HFF-Myc (cell line): ENCODE measurements at regions not wholly inside any gene's neighbourhood (a gene's known extent, or its start where the extent isn't known, plus 50 kb on each side); places are given as distances from the start of the nearest gene placed in this dataset.

Experiments used
- DNase-seq: peaks from one replicate; pipeline ENCODE4 v3.0.0-alpha.2; 2011; ENCODE audit warnings: low read depth; ENCODE audit errors: extremely low read depth
- H3K4me3 ChIP-seq: replicated peaks from 2 replicates; pipeline ENCODE4 v1.5.1; 2011; ENCODE audit warnings: low read depth, mild to moderate bottlenecking, control low read depth, low read length
- CTCF ChIP-seq: IDR thresholded peaks from 2 replicates; pipeline ENCODE4 v1.5.1; 2012; ENCODE audit warnings: mild to moderate bottlenecking, low read depth, low read length, control low read depth; ENCODE audit errors: missing control alignments

DNA sequence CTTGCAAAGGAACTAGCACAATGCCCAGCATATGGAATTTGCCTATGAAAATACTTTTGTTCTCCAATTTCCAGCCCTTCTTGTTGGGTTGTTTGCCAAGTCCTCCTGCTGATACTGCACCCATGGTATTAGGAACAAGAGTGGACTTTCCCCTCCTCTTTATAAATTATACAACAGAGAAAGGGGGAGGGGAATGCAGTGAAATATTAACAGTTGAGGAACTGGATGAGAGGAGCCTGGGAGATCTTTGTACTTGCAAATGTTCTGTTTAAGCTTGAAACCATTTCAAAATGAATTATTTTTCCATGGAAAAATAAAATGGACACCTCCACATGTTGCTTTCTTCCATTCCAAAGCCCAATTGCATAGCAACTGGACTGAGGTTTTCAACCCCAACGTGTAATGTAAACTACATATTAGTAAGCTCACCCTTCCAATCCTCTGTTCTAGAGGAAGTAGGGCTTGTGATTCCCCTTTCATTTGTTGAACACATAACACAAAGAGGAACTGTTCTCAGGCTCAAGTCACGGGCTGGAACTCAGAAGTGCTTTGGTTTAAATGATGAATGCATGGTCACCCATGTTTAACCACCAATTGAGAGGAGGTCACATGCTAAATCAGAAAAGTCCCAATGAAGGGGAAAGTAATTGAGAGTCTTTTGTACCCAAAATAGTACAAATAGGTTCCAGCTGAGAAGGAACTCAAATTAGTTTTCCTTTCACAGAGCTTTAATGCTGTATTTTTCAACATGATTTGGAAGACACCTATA is 66.2 kb upstream of the ZC3H12C start:
- DNase-seq: no peak
- TF ChIP-seq CTCF: no peak
- H3K4me3 ChIP-seq: no peak overlapping the region

GRCh38 chr11:110027627-110028371 is 65.4 kb upstream of the ZC3H12C start:
- DNase-seq: no peak
- TF ChIP-seq CTCF: no peak
- no peak overlapping the region for H3K4me3 ChIP-seq

GRCh38 chr11:110028921-110029320 is 64.3 kb upstream of the ZC3H12C start:
- no peak overlapping the region for H3K4me3 ChIP-seq
- TF ChIP-seq CTCF: no peak
- no peak for DNase-seq

DNA sequence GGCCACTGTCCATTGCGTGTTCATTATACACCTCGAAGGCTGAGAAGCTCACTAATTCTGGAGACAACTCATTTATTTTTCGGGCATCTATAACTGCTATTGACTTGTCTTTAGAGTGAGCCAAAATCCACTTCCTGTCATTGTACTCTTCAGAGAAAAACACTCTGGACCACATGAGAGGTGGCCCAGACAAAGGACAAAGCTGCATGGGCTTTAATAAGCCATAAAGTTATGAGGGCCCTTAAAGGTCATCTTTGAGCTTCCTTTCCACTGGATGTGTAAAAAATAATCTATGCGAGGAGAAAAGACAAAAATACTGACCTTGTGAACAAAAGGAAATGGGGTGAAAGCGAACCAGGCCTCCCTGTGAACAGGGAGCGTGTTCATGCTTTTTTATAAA is 63.5 kb upstream of the ZC3H12C start:
- no peak overlapping the region for H3K4me3 ChIP-seq
- no peak for TF ChIP-seq CTCF
- no peak for DNase-seq

GRCh38 chr11:110031171-110031570 is 62.0 kb upstream of the ZC3H12C start:
- H3K4me3 ChIP-seq: no peak overlapping the region
- TF ChIP-seq CTCF: no peak
- DNase-seq: no peak

GRCh38 chr11:110032259-110032658 is 60.9 kb upstream of the ZC3H12C start:
- no peak overlapping the region for H3K4me3 ChIP-seq
- no peak for DNase-seq
- TF ChIP-seq CTCF: no peak
